Vagina (tissue), 2 donors: ENCODE measurements at regions not wholly inside any gene's neighbourhood (a gene's known extent, or its start where the extent isn't known, plus 50 kb on each side); places are given as distances from the start of the nearest gene placed in this dataset.

Source experiments
- DNase-seq, 2 donors: peaks; one replicate each; pipeline ENCODE4 v3.0.0-alpha.2; 2017; ENCODE audit errors: extremely low spot score in 2 of 2
- H3K27ac ChIP-seq: fragments of 200-600 bp; sonication (generic); one replicate; pipeline ENCODE4 v1.5.1; 2019
- H3K27me3 ChIP-seq: fragments of 200-600 bp; sonication (generic); one replicate; pipeline ENCODE4 v1.5.1; 2019
- H3K36me3 ChIP-seq, 2 donors: fragments of 200-600 bp; sonication (generic); one replicate each; pipeline ENCODE4 v1.5.1; 2017 to 2019
- H3K4me1 ChIP-seq: fragments of 200-600 bp; sonication (generic); one replicate; pipeline ENCODE4 v1.5.1; 2019
- H3K4me3 ChIP-seq, 2 donors: fragments of 200-600 bp; sonication (generic); 1 replicate in 1 of 2; 2 replicates in 1 of 2; pipeline ENCODE4 v1.5.1; 2016 to 2019
- H3K9me3 ChIP-seq: fragments of 200-600 bp; sonication (generic); one replicate; pipeline ENCODE4 v1.5.1; 2019
- POLR2A ChIP-seq, 2 donors: fragments of 450-650 bp; IDR thresholded peaks; one replicate each; pipeline ENCODE4 v1.6.1; 2017; ENCODE audit warnings: antibody characterized with exemption in 2 of 2, mild to moderate bottlenecking in 2 of 2, moderate library complexity in 2 of 2
- POLR2AphosphoS5 ChIP-seq, 2 donors: sonication (generic); formaldehyde crosslinking; IDR thresholded peaks; one replicate each; pipeline ENCODE4 v1.9.0; 2017; ENCODE audit warnings: antibody characterized with exemption in 2 of 2, mild to moderate bottlenecking in 2 of 2, low read depth in 1 of 2; ENCODE audit not compliant: insufficient read depth in 1 of 2
- intact Hi-C: fragments of 100-400 bp; cut with DNase I; formaldehyde crosslinking; loops from one replicate; pipeline ENCODE4 v1.15.1; 2023
- TF ChIP-seq, protein P1 (sequence below), 3 experiments: fragments of 450-650 bp in 2 of 3; fragments of 200-600 bp in 1 of 3; sonication (generic) in 1 of 3; IDR thresholded peaks; one replicate each; pipeline ENCODE4 v1.5.1; 2017 to 2019; ENCODE audit warnings: antibody characterized with exemption in 3 of 3, mild to moderate bottlenecking in 2 of 3, moderate library complexity in 2 of 3

DNA sequence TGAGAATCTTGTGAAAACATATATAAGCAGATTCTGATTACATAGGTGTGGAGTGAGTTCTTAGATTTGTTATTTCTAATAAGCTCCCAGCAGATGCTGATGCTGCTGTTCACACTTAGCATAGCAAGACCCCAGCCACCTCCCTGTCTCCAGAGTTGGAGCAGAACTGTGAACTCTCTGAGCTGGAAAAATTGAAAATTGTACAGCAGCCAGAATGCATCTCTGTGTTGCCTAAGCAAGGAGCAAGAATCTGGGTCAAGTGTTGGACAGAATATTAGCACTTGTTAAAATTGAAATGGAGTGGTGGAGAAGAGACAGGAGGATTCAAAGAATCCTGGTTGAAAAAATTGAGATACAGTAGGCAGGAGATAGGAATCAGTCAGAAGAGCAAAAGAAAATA lies 146.6 kb upstream of the FAM47C start:
- intact Hi-C loops: no loop called here
- Histone ChIP-seq H3K4me1 (no peaks in the 10 kb centered on the region), H3K9me3 (no peaks in the 10 kb centered on the region), H3K27me3 (no peaks in the 10 kb centered on the region), H3K27ac (no peak overlapping the region), H3K36me3 (no peaks in the 10 kb centered on the region), H3K4me3 (no peak overlapping the region)
- no peak for DNase-seq
- no peak for TF ChIP-seq POLR2AphosphoS5 (IDR thresholded peaks at IDR 0.05; ENCODE audit: insufficient read depth in 1 of 2, low read depth in 1 of 2)
- TF ChIP-seq, protein P1, sequence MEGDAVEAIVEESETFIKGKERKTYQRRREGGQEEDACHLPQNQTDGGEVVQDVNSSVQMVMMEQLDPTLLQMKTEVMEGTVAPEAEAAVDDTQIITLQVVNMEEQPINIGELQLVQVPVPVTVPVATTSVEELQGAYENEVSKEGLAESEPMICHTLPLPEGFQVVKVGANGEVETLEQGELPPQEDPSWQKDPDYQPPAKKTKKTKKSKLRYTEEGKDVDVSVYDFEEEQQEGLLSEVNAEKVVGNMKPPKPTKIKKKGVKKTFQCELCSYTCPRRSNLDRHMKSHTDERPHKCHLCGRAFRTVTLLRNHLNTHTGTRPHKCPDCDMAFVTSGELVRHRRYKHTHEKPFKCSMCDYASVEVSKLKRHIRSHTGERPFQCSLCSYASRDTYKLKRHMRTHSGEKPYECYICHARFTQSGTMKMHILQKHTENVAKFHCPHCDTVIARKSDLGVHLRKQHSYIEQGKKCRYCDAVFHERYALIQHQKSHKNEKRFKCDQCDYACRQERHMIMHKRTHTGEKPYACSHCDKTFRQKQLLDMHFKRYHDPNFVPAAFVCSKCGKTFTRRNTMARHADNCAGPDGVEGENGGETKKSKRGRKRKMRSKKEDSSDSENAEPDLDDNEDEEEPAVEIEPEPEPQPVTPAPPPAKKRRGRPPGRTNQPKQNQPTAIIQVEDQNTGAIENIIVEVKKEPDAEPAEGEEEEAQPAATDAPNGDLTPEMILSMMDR (IDR thresholded peaks at IDR 0.05): no peak
- no peak for TF ChIP-seq POLR2A (IDR thresholded peaks at IDR 0.05)

DNA sequence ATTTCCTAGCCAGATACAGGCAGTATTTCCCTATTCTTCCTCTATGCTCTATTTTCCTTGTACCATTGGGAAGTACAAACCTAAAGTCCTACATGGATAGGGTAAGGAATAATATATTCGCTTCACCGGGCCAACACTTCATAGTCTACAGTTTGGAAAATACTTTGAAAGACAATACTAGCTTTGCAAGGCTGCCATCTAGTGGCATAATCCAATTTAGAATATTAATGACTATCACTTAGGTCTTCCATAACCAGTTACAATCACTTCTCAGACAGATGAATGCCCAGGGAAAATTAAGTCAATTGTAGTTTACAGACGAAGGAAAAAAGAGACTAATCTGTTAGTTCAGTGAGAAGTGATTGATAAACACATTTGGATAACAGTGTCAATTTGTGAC lies 141.0 kb upstream of the FAM47C start:
- intact Hi-C loops: no loop called here
- no peaks in the 10 kb centered on the region for H3K27me3 ChIP-seq
- no peak overlapping the region for H3K27ac ChIP-seq
- H3K36me3 ChIP-seq: no peaks in the 10 kb centered on the region
- no peaks in the 10 kb centered on the region for H3K9me3 ChIP-seq
- DNase-seq: no peak
- H3K4me1 ChIP-seq: no peaks in the 10 kb centered on the region
- H3K4me3 ChIP-seq: no peak overlapping the region
- TF ChIP-seq POLR2AphosphoS5 (IDR thresholded peaks at IDR 0.05; ENCODE audit: insufficient read depth in 1 of 2, low read depth in 1 of 2) (no peak), POLR2A (IDR thresholded peaks at IDR 0.05) (no peak)
- TF ChIP-seq, protein P1 (IDR thresholded peaks at IDR 0.05): peak in 1 of 3 experiments; percentile 16

DNA sequence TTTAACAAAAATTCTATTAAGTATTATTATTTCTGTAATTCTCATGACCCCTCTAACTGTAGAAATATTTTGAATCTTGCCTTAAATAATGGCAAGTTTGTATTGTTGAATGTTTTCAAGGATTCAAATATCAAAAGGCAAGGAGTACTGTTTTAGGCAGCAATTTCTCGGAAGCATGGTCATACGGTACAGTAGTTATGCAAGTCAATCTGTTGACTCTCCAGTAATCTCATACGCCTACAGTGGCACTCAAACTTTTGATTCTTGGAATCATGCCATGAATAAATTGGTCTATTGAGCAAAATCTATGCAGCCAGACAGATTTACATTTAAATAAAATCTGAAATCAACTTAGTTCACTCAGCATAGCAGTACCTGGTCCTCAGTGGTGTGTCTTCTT lies 139.6 kb upstream of the FAM47C start:
- intact Hi-C loops: no loop called here
- H3K27ac ChIP-seq: no peak overlapping the region
- TF ChIP-seq POLR2A (IDR thresholded peaks at IDR 0.05) (no peak), POLR2AphosphoS5 (IDR thresholded peaks at IDR 0.05; ENCODE audit: insufficient read depth in 1 of 2, low read depth in 1 of 2) (no peak)
- TF ChIP-seq, protein P1 (IDR thresholded peaks at IDR 0.05): no peak

DNA sequence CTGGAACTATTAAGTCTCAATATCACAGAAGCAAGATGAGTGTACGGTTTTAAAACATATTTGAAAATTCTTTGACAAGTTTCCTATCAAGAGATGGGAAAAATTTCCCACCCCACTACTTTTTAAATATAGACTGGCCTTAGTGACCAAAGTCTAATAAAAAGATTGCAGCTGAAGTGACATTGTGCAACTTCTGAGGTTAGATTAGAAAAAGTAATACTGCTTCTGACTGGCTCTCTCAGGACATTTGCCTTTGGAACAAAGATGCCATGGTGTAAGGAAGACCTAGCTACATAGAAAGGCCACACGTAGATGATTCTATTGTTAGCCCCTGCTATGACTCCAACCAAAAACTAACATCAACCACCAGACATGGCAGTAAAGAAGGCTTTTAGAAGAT lies 138.7 kb upstream of the FAM47C start:
- intact Hi-C loops: no loop called here

More for the DNA sequence above, 139.6 kb upstream of the FAM47C start:
- DNase-seq: no peak
- Histone ChIP-seq H3K4me3 (no peak overlapping the region), H3K36me3 (no peaks in the 10 kb centered on the region), H3K9me3 (no peaks in the 10 kb centered on the region), H3K27me3 (no peaks in the 10 kb centered on the region), H3K4me1 (no peaks in the 10 kb centered on the region)

DNA sequence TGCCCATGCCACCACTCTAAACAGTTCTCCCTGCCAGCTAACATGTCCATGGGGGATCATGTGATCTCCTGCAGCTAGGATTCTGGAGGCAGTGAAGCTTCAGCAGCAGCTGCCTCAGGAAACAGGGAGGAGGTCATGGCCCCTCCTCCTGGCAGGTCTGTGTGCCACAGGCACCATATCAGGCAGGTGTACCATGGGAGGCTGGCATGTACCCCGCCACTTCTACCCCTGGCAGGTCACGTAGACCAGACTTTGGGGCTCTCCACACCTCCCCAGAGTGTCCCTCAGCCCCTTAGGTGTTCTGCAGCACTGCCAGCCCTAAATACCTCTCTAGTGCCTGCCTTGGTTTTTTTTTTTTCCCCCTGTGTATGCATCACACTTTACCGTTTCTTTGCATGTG lies 110.5 kb upstream of the FAM47C start:
- H3K36me3 ChIP-seq: no peaks in the 10 kb centered on the region
- no peak overlapping the region for H3K4me3 ChIP-seq
- no peak overlapping the region for H3K27ac ChIP-seq
- H3K27me3 ChIP-seq: no peaks in the 10 kb centered on the region
- TF ChIP-seq POLR2A (IDR thresholded peaks at IDR 0.05): no peak
- TF ChIP-seq, protein P1 (IDR thresholded peaks at IDR 0.05): no peak
- no peak for TF ChIP-seq POLR2AphosphoS5 (IDR thresholded peaks at IDR 0.05; ENCODE audit: insufficient read depth in 1 of 2, low read depth in 1 of 2)
- intact Hi-C loops: no loop called here
- H3K4me1 ChIP-seq: no peaks in the 10 kb centered on the region
- no peaks in the 10 kb centered on the region for H3K9me3 ChIP-seq
- no peak for DNase-seq

More for the DNA sequence above, 138.7 kb upstream of the FAM47C start:
- no peak for DNase-seq
- Histone ChIP-seq H3K27me3 (no peaks in the 10 kb centered on the region), H3K9me3 (no peaks in the 10 kb centered on the region), H3K27ac (no peak overlapping the region), H3K4me1 (no peaks in the 10 kb centered on the region), H3K36me3 (no peaks in the 10 kb centered on the region), H3K4me3 (no peak overlapping the region)
- TF ChIP-seq POLR2AphosphoS5 (IDR thresholded peaks at IDR 0.05; ENCODE audit: insufficient read depth in 1 of 2, low read depth in 1 of 2): no peak
- TF ChIP-seq POLR2A (IDR thresholded peaks at IDR 0.05): no peak
- TF ChIP-seq, protein P1 (IDR thresholded peaks at IDR 0.05): no peak
